GM20000 (cell line): ENCODE measurements at regions not wholly inside any gene's neighbourhood (a gene's known extent, or its start where the extent isn't known, plus 50 kb on each side); places are given as distances from the start of the nearest gene placed in this dataset.
A peak's percentile ranks its signal among the peaks of the same experiment; 100 is the strongest.

Source experiments
- DNase-seq: peaks from one replicate; pipeline ENCODE4 v3.0.0; 2012; ENCODE audit warnings: low spot score
- TF ChIP-seq, protein P1 (sequence below): IDR thresholded peaks from 2 replicates; pipeline ENCODE4 v1.5.1; 2012; ENCODE audit warnings: mild to moderate bottlenecking, control low read depth; ENCODE audit errors: extremely low read depth, missing control alignments

DNA sequence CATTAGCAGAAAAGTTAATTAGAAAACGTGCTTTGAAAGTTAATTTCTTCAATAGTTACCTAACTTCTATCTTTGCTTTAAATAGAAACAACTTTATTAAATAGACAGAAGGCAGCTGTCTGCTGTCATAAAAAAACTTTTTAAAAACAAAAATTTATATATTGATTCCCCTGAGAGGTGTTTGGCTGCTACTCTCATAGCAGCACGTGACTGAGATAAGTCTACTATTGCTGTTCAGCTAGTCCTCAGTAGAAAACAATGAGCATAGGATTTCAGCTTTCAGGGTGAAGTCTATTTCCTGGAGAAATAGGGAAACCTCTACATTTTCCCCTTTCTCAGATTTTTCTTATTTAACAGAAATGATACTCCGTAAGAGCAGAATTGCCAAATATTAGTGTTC lies 135.0 kb upstream of the FBN2 start:
- TF ChIP-seq, protein P1, sequence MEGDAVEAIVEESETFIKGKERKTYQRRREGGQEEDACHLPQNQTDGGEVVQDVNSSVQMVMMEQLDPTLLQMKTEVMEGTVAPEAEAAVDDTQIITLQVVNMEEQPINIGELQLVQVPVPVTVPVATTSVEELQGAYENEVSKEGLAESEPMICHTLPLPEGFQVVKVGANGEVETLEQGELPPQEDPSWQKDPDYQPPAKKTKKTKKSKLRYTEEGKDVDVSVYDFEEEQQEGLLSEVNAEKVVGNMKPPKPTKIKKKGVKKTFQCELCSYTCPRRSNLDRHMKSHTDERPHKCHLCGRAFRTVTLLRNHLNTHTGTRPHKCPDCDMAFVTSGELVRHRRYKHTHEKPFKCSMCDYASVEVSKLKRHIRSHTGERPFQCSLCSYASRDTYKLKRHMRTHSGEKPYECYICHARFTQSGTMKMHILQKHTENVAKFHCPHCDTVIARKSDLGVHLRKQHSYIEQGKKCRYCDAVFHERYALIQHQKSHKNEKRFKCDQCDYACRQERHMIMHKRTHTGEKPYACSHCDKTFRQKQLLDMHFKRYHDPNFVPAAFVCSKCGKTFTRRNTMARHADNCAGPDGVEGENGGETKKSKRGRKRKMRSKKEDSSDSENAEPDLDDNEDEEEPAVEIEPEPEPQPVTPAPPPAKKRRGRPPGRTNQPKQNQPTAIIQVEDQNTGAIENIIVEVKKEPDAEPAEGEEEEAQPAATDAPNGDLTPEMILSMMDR = no peak
- no peak for DNase-seq

DNA sequence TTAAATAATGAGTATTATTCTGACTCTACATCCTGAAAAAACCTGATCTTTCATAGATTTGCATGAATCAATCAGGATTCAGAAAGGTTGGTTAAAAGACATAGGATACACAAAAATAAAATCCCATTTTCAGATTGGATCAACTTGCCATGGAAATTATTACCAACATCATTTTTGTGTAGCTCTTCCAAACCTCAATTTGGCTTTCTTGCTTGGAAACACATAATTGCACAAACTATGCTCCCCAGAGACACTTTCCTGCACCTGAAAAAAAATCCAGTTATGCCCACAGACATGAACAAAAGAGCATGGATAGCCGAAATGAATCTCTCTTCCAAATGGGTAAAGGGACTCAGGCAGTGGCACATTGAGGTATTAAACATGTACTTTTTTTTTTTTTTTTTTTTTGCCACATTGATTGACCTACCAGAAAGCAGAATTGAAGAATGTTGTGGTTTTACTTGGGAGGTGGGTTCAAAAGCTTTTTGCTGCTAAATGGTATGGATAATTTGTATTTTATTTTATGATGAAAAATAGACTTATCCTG lies 135.4 kb upstream of the FBN2 start:
- DNase-seq = no peak
- TF ChIP-seq, protein P1 = no peak

DNA sequence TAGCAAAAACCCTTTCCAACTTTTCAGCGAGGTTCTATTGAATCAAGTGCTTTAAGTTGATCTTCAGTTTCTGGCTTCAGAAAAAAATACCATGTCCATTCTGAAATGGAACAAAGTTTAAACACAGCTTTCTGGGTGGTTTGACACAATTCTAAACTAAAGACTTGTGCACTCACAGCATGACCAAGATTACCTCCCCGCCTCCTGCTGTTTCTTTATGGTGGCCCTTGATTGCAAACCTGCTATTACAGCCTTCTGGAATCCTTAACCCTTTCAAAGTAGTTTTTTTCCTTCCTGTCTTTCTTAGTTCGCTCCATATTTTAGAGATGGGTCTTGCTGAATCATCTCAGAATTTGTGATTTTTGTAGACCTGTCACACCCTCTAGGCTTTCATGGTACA lies 135.9 kb upstream of the FBN2 start:
- no peak for DNase-seq
- TF ChIP-seq, protein P1 = no peak

DNA sequence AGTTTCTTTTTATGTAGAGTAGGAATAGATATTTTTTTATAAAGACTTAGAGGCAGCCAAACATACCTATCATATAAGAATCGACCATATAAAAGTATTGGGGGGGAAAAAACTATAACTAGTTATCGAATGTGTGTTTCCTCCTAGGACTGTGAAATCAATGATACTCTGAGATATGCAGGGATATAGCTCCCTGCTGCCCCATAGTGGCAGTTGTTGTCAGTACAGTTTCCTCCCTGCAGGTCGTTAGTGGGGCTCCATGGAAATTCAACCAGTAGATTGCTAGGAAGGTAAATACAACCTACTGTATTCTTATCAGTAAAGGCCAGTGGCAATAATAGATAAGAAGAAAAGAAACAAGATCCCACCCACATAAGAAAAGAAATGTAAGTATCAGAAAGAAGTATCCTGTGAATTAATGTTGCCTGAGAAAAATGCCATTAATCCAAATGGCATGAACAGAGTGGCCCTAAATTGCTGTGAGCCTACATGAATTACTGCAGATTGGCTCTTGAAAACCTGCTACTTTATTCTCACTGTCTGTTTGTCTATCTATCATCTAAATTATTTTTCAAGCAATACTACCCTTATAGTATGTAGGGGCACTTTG lies 136.9 kb upstream of the FBN2 start:
- TF ChIP-seq, protein P1 = peak; percentile 65
- DNase-seq = peak; percentile 30

DNA sequence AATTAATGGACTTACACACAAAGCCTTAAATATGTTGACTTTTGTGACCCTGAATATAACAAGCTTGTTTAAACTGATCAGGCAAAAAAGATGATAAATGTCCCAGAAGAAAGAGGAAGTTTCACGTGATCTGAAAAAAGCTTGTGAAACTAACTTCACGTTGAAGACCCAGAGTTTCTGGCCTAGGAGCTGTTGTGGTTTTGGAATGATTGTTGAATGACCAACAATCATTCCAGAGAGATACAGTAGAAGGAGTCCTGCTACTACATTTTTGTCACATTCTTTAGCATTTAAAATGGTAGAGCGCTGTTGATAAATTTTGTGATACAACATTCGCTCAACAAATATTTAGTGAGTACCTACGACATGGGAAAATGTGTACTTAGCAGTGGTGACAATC lies 143.1 kb upstream of the FBN2 start:
- TF ChIP-seq, protein P1 = no peak
- no peak for DNase-seq

DNA sequence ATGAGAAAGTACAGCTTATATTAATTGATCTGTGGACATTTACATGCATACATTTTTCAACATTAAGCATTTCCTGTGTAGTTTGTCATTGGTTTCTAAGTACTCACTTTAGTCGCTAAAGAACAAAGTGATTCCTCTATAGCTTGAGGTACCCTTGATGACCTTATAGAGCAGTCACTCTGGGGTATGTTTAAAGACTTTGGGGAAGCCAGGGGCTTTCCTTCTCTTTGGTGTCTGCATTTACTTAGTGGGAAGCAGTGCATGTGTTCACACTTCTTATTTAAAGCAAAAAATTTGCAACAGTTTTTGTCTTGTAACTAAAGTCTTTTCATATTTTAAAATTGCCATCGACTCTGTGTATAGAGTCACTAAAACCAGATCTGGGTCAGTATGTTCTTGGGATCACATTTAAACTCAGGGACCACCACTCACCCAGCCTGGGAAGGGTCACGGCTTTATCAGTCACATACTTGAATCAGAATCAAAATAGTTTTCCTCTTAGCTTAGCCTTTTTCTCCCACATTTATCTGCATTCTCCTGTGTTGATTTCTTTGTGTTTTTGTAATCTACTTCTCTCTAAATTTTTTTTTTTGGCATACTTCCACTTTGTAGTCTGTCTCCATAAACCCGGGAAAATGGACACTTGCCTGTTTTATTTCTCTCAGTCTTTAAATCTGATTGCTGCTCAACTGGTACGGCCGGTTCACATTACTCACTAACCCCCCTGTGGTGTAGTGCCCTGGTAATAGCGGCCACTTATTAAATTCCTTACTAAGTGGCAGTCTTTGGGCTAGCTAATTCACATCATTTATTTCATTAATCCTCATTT lies 143.9 kb upstream of the FBN2 start:
- TF ChIP-seq, protein P1 = no peak
- no peak for DNase-seq

DNA sequence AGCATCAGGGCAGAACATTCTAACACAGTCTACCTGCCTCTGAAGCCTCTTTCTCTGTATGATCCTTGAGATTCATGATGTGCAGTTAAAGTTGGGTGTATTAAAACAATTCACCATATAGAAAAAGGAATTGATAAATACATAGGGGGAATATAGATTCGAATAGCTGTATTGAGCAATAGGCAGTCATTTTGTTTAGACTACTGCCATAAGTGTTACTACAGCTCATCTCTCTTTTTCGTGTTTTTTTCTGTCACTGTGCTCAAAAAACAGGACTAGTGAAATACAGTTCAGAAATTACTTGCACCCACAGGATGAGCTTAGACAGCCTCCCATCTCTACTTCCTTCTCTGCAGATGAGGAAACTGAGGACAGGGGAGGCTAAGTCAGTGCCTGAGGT lies 144.6 kb upstream of the FBN2 start:
- TF ChIP-seq, protein P1 = no peak

More for the DNA sequence above, 144.6 kb upstream of the FBN2 start:
- no peak for DNase-seq
